ENCODE measurements at regions not wholly inside any gene's neighbourhood (a gene's known extent, or its start where the extent isn't known, plus 50 kb on each side); places are given as distances from the start of the nearest gene placed in this dataset.

DNA sequence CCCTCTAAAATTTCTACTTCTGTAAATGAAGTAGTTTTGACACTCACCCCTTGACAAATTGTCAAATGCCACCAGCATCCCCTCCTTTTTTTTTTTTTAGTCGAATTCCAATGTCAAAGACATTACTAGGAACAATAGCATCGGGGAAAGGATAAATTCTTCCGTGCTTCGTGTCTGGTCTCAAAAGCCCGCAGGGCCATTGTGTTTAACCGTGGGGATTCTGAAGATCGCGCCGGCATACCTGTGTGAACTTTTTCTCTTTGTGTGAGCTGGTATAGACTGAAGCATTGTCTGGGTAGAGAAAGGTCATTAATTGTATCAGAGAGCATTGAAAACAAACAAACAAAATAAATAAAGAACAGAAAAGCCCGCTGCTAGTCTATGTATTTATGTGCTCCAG is 313.9 kb downstream of the ASMT start:
- TF ChIP-seq CTCF (conservative IDR thresholded peaks at IDR 0.05; ENCODE audit: low read depth, low read length) (no peak), EZH2 (IDR thresholded peaks at IDR 0.05; ENCODE audit: borderline replicate concordance, low read depth, low read length, poor library complexity, severe bottlenecking) (no peak)
